ENCODE measurements at regions not wholly inside any gene's neighbourhood (a gene's known extent, or its start where the extent isn't known, plus 50 kb on each side); places are given as distances from the start of the nearest gene placed in this dataset.

- TF ChIP-seq CTCF (IDR thresholded peaks at IDR 0.05; ENCODE audit: extremely low read depth, insufficient read depth, missing control alignments), result no peak
- in situ Hi-C loops (cut with MboI; ENCODE audit: low pct_unique_long_range_greater_than_20kb, low sequenced_read_pairs, unreplicated experiment), result no loop called here
Measured at GRCh38 chr10:33539116-33539515, 204.6 kb upstream of the NRP1 start.

GRCh38 chr10:33537066-33537465 lies 202.6 kb upstream of the NRP1 start:
- in situ Hi-C loops (cut with MboI; ENCODE audit: low pct_unique_long_range_greater_than_20kb, low sequenced_read_pairs, unreplicated experiment), result no loop called here

More at GRCh38 chr10:33539116-33539515, 204.6 kb upstream of the NRP1 start:
- DNase-seq (ENCODE audit: low spot score), result no peak

GRCh38 chr10:33536508-33536907 lies 202.0 kb upstream of the NRP1 start:
- no peak for TF ChIP-seq CTCF (IDR thresholded peaks at IDR 0.05; ENCODE audit: extremely low read depth, insufficient read depth, missing control alignments)
- in situ Hi-C loops (cut with MboI; ENCODE audit: low pct_unique_long_range_greater_than_20kb, low sequenced_read_pairs, unreplicated experiment), result no loop called here

More at GRCh38 chr10:33537066-33537465, 202.6 kb upstream of the NRP1 start:
- DNase-seq (ENCODE audit: low spot score), result no peak
- no peak for TF ChIP-seq CTCF (IDR thresholded peaks at IDR 0.05; ENCODE audit: extremely low read depth, insufficient read depth, missing control alignments)

GRCh38 chr10:33535866-33536265 lies 201.4 kb upstream of the NRP1 start:
- no peak for TF ChIP-seq CTCF (IDR thresholded peaks at IDR 0.05; ENCODE audit: extremely low read depth, insufficient read depth, missing control alignments)
- no peak for DNase-seq (ENCODE audit: low spot score)
- in situ Hi-C loops (cut with MboI; ENCODE audit: low pct_unique_long_range_greater_than_20kb, low sequenced_read_pairs, unreplicated experiment), result no loop called here

More at GRCh38 chr10:33536508-33536907, 202.0 kb upstream of the NRP1 start:
- DNase-seq (ENCODE audit: low spot score), result no peak

GRCh38 chr10:33534416-33534815 lies 199.9 kb upstream of the NRP1 start:
- no peak for DNase-seq (ENCODE audit: low spot score)
- no peak for TF ChIP-seq CTCF (IDR thresholded peaks at IDR 0.05; ENCODE audit: extremely low read depth, insufficient read depth, missing control alignments)
- in situ Hi-C loops (cut with MboI; ENCODE audit: low pct_unique_long_range_greater_than_20kb, low sequenced_read_pairs, unreplicated experiment), result no loop called here

- in situ Hi-C loops (cut with MboI; ENCODE audit: low pct_unique_long_range_greater_than_20kb, low sequenced_read_pairs, unreplicated experiment), result no loop called here
- DNase-seq (ENCODE audit: low spot score), result no peak
- TF ChIP-seq CTCF (IDR thresholded peaks at IDR 0.05; ENCODE audit: extremely low read depth, insufficient read depth, missing control alignments), result no peak
Measured at GRCh38 chr10:33533612-33534011, 199.1 kb upstream of the NRP1 start.

GRCh38 chr10:33532901-33533300 lies 198.4 kb upstream of the NRP1 start:
- in situ Hi-C loops (cut with MboI; ENCODE audit: low pct_unique_long_range_greater_than_20kb, low sequenced_read_pairs, unreplicated experiment), result no loop called here
- no peak for TF ChIP-seq CTCF (IDR thresholded peaks at IDR 0.05; ENCODE audit: extremely low read depth, insufficient read depth, missing control alignments)
- DNase-seq (ENCODE audit: low spot score), result no peak
